Stimulated activated naive B cell treated with anti-CD40 and anti-IgM and Interleukin-4, amounts not matched to agents 10 μg/mL and 1 μg/mL and 100 μg/mL, for 72 hours (primary cell): ENCODE measurements at regions not wholly inside any gene's neighbourhood (a gene's known extent, or its start where the extent isn't known, plus 50 kb on each side); places are given as distances from the start of the nearest gene placed in this dataset.
"Not testable (repeated sequence)": the region's sequence is repeated elsewhere in the genome, so short reads cannot be mapped to it uniquely, and the experiment has no call there.

ENCODE experiments used
- ATAC-seq, 2 donors: fragments of 150-1000 bp; cut with Tn5 transposase; replicated peaks; 2 replicates each; pipeline ENCODE4 v1.10.0; 2021; ENCODE audit warnings: moderate library complexity in 1 of 2
- DNase-seq: peaks from one replicate; pipeline ENCODE4 v3.0.0; 2021
- H3K27ac Mint-ChIP-seq: one replicate; pipeline ENCODE4 v1.8.0; 2022; ENCODE audit warnings: mild to moderate bottlenecking, mixed read lengths
- H3K27me3 Mint-ChIP-seq, 2 donors: one replicate each; pipeline ENCODE4 v1.8.0; 2022; ENCODE audit warnings: mixed read lengths in 2 of 2
- H3K36me3 Mint-ChIP-seq, 2 donors: one replicate each; pipeline ENCODE4 v1.8.0; 2022; ENCODE audit warnings: mixed read lengths in 2 of 2, mild to moderate bottlenecking in 1 of 2
- H3K4me1 Mint-ChIP-seq, 2 donors: one replicate each; pipeline ENCODE4 v1.8.0; 2022; ENCODE audit warnings: mixed read lengths in 2 of 2, mild to moderate bottlenecking in 1 of 2
- H3K4me3 Mint-ChIP-seq, 2 donors: one replicate each; pipeline ENCODE4 v1.8.0; 2022; ENCODE audit warnings: mild to moderate bottlenecking in 2 of 2, mixed read lengths in 2 of 2, moderate library complexity in 1 of 2
- H3K9me3 Mint-ChIP-seq, 2 donors: one replicate each; pipeline ENCODE4 v1.8.0; 2022; ENCODE audit warnings: mixed read lengths in 2 of 2, mild to moderate bottlenecking in 1 of 2

DNA sequence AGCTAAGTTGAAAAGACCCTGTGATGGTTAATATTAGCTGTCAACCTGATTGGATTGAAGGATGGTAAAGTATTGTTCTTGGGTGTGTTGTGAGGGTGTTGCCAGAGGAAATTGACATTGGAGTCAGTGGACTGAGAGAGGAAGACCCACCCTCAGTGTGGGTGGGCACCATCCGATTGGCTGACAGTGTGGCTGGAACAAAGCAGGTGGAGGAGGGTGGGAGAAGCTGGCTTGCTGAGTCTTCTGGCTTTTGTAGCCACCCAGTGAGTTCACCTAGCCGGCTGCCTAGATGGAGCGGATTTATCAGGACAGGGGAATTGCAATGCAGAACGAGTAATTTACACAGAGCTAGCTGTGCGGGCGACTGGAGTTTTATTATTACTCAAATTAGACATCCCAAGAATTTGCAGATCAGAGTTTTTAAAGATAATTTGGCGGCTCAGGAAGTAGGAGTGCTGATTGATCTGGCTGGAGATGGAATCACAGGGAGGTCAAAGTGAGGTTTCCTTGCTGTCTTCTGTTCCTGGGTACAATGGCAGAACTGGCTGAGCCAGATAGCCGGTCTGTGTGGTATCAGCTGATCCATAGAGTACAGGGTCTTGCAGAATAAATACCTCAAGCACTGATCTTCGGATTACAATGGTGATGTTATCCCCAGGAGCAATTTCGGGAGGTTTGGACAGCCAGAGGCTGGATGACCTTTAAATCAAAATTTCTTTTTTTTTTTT, 4015.1 kb upstream of the TPTE start:
- H3K4me3 Mint-ChIP-seq, H3K4me1 Mint-ChIP-seq, H3K9me3 Mint-ChIP-seq, H3K36me3 Mint-ChIP-seq, H3K27me3 Mint-ChIP-seq, DNase-seq, ATAC-seq, H3K27ac Mint-ChIP-seq: not testable (repeated sequence)

DNA sequence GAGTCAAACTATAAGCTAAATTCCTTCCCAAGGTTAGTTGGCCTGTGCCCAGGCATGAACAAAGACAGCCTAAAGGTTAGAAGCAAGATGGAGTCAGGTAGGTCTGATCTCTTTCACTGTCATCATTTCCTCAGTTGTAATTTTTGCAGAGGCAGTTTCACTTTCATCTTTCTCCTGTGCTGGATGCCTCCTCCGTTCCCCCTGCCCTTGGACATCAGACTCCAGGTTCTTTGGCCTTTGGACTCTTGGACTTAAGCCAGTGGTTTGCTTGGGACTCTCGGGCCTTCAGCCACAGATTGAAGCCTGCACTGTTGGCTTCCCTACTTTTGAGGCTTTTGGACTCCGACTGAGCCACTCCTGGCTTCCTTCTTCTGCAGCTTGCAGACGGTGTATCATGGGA, 4013.8 kb upstream of the TPTE start:
- DNase-seq, ATAC-seq, H3K36me3 Mint-ChIP-seq, H3K9me3 Mint-ChIP-seq, H3K4me1 Mint-ChIP-seq, H3K27ac Mint-ChIP-seq, H3K27me3 Mint-ChIP-seq, H3K4me3 Mint-ChIP-seq: not testable (repeated sequence)

- H3K4me1 Mint-ChIP-seq, ATAC-seq, H3K4me3 Mint-ChIP-seq: not testable (repeated sequence)
Measured at GRCh38 chr21:6521777-6522176, 3999.6 kb upstream of the TPTE start.

GRCh38 chr21:6526213-6526612, 3995.2 kb upstream of the TPTE start:
- not testable (repeated sequence) for H3K4me3 Mint-ChIP-seq, H3K27ac Mint-ChIP-seq, ATAC-seq, H3K9me3 Mint-ChIP-seq, H3K27me3 Mint-ChIP-seq, DNase-seq, H3K36me3 Mint-ChIP-seq, H3K4me1 Mint-ChIP-seq

More at GRCh38 chr21:6521777-6522176, 3999.6 kb upstream of the TPTE start:
- DNase-seq, H3K9me3 Mint-ChIP-seq, H3K27me3 Mint-ChIP-seq, H3K36me3 Mint-ChIP-seq, H3K27ac Mint-ChIP-seq: not testable (repeated sequence)

DNA sequence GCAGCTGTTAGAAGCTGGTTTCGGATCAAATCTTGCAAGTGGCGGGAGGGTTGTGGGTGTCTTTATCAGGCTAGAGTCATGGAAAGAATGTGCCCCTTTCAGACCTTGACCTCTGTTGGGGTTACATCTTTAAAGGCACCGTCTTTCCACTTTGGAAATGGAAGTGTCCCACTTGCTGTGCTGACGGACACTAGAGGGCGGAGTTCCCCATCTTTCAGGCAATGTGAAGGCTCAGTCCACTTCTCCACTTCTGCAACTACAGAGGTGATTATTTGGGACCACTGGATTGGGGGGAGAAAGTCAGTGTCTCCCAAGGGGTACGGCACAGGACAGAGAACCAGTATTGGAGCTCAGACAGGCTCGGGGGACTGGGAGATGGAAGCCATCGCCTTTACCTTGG, 3990.7 kb upstream of the TPTE start:
- H3K27ac Mint-ChIP-seq, H3K36me3 Mint-ChIP-seq, H3K9me3 Mint-ChIP-seq, H3K4me3 Mint-ChIP-seq, H3K4me1 Mint-ChIP-seq, H3K27me3 Mint-ChIP-seq, DNase-seq: not testable (repeated sequence)
- ATAC-seq: peak; percentile 45 to 69

DNA sequence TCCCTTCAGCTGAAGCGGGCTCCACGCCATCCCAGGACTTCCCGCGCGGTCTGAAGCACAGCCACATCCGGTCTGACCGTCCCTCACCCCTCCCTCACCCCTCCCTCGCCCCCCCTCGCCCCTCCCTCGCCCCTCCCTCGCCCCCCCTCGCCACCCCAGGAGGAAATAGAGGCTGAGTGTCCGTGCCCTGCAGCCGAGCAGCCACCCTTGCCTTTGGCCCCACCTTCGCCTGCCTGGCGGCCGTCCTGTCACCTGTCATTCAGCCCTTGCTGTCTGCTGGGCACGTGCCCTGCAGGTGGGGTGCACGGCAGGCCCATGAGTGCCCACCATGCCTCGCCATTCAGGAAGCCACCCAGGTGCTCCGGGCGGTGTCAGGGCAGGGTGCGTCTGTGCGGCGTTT, 3988.1 kb upstream of the TPTE start:
- ATAC-seq, DNase-seq, H3K9me3 Mint-ChIP-seq, H3K36me3 Mint-ChIP-seq, H3K4me1 Mint-ChIP-seq, H3K27ac Mint-ChIP-seq, H3K27me3 Mint-ChIP-seq, H3K4me3 Mint-ChIP-seq: not testable (repeated sequence)

GRCh38 chr21:6538320-6538719, 3983.1 kb upstream of the TPTE start:
- H3K36me3 Mint-ChIP-seq, DNase-seq, H3K4me1 Mint-ChIP-seq, H3K4me3 Mint-ChIP-seq, H3K27me3 Mint-ChIP-seq, H3K9me3 Mint-ChIP-seq, ATAC-seq, H3K27ac Mint-ChIP-seq: not testable (repeated sequence)

DNA sequence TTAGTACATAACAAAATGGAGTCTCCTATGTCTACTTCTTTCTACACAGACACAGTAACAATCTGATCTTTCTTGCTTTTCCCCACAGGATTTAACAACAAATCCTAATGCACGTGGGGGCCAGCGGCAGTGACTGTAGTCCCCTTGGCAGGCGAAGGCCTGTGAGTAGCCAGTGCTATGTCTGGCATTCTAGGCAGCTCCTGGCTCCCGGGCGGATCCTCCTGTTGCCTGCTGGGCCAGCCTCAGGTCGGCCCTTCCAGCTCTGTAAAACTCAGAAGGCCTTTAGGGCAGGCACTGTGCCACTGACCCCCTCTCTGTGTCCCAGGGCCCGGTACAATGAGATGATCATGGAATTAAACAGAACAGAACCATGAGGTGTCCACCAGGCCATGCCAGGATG, 3981.7 kb upstream of the TPTE start:
- H3K4me1 Mint-ChIP-seq, ATAC-seq, H3K36me3 Mint-ChIP-seq, H3K4me3 Mint-ChIP-seq, H3K27me3 Mint-ChIP-seq, DNase-seq, H3K27ac Mint-ChIP-seq, H3K9me3 Mint-ChIP-seq: not testable (repeated sequence)

DNA sequence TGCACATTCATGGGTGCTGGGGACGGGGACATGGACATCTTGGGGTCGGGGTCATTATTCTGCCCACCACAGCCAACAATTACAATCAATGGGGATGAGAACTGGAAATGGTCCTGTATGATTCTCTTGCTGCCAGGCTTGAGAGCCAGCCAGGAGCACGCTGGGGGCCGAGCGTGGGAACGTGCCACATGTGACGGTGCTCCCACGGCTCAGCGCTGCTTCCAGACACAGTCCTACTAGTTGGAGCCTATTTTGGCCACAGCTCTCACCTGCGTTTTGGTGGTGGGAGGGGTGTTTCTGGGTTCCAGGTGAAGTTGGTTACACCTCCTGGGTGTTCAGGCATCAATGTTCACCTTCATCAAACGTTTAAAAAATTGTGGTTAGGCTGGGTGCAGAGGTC, 3980.3 kb upstream of the TPTE start:
- H3K27ac Mint-ChIP-seq, DNase-seq, H3K4me3 Mint-ChIP-seq, H3K9me3 Mint-ChIP-seq, ATAC-seq, H3K36me3 Mint-ChIP-seq, H3K4me1 Mint-ChIP-seq, H3K27me3 Mint-ChIP-seq: not testable (repeated sequence)

DNA sequence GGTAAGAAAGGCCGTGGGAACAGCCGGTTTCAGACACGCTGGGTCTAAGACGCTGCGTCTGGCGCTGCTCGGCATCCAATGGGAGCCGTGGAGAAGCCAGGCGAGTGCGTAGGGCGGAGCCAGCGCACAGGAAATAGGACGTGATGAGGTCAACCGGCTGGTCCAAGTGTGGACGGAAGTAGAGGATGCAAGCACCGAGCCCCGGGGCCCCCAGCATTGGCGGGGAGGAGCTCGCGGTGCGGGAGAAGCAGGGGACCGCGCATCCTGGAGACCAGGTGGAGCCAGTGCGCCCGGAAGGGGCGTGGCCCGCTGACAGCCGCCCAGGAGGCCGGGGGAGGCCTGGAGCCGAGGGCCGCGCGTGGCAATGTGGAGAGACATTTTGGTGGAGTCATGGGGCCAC, 3976.1 kb upstream of the TPTE start:
- H3K36me3 Mint-ChIP-seq, H3K9me3 Mint-ChIP-seq, H3K4me3 Mint-ChIP-seq, DNase-seq, H3K27me3 Mint-ChIP-seq, H3K4me1 Mint-ChIP-seq, H3K27ac Mint-ChIP-seq: not testable (repeated sequence)
- peak in 1 of 2 donors; percentile 10 for ATAC-seq

DNA sequence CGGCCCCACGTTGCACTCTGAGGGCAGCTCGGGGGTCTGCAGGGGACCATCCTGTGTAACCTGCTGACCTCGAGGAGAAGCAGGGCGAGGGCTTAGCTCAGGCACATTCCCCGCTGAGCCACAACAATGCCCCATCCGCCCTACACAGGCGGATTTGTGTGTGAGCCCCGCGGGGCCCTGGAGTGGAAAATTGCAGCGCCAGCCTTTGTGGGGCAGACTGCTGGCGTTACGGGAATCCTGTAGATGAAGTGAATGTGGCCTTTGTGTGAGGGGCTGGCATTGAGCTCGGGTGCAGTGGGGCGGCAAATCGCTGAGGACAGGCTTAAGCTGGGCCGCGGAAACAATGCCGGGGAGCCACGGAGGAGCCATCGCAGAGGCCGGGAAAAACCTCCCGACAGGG, 3970.3 kb upstream of the TPTE start:
- H3K27ac Mint-ChIP-seq, ATAC-seq, H3K27me3 Mint-ChIP-seq, DNase-seq, H3K36me3 Mint-ChIP-seq, H3K4me1 Mint-ChIP-seq, H3K4me3 Mint-ChIP-seq, H3K9me3 Mint-ChIP-seq: not testable (repeated sequence)

- not testable (repeated sequence) for H3K27me3 Mint-ChIP-seq, H3K36me3 Mint-ChIP-seq, H3K4me1 Mint-ChIP-seq, H3K27ac Mint-ChIP-seq, DNase-seq, H3K4me3 Mint-ChIP-seq, H3K9me3 Mint-ChIP-seq
- peak in 1 of 2 donors; percentile 23 for ATAC-seq
Measured at GRCh38 chr21:6553505-6554376, 3967.6 kb upstream of the TPTE start.

DNA sequence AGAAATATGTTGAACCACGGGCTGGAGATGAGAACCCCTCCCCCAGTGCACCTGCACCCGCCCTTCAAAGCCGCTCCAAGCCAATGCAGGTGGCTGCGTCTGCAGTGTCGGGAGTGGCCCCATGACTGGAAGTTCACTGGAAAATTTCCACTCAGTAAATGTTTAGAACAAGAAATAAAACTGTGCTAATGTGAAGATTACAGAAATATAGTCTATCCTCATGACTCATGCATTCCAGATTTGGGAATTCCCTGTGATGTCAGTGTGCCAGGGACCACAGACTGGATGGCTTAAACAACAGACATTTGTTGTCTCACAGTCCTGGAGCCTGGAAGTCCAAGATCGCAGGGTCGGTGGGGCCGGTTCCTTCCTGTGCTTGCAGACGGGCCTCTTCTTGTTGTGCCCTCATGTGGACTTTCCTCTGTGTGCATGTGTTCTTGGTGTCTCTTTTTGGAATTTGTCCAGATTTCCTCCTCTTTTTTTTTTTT, 3967.0 kb upstream of the TPTE start:
- H3K4me3 Mint-ChIP-seq, H3K27me3 Mint-ChIP-seq, H3K27ac Mint-ChIP-seq, H3K4me1 Mint-ChIP-seq, H3K36me3 Mint-ChIP-seq, H3K9me3 Mint-ChIP-seq, DNase-seq, ATAC-seq: not testable (repeated sequence)

GRCh38 chr21:6556516-6556915, 3964.9 kb upstream of the TPTE start:
- not testable (repeated sequence) for H3K27me3 Mint-ChIP-seq, H3K9me3 Mint-ChIP-seq, DNase-seq, H3K4me1 Mint-ChIP-seq, H3K4me3 Mint-ChIP-seq, H3K36me3 Mint-ChIP-seq, H3K27ac Mint-ChIP-seq
- peak; percentile 49 to 73 for ATAC-seq

DNA sequence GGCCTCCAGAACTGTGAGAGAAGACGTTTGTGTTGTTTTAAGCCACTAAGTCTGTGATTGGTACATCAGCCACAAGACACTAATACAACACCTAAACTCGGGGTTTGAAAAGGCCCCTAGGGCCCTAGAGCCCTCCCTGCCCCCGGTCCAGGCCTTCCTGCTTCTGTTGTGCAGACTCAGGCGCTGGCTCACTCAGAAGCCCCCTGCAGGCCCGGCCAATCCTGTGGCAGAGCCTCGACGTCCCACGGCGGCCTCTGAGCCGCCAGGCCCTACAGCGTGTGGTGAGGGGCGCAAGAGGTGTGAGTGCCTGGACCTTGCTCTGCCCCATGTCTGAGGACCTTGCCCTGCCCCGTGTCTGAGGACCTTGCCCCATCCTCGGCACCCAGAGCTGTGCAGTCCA, 3964.0 kb upstream of the TPTE start:
- not testable (repeated sequence) for H3K4me1 Mint-ChIP-seq, DNase-seq, H3K27me3 Mint-ChIP-seq, ATAC-seq, H3K36me3 Mint-ChIP-seq, H3K4me3 Mint-ChIP-seq, H3K9me3 Mint-ChIP-seq, H3K27ac Mint-ChIP-seq
